GM12874 (cell line): ENCODE measurements at regions not wholly inside any gene's neighbourhood (a gene's known extent, or its start where the extent isn't known, plus 50 kb on each side); places are given as distances from the start of the nearest gene placed in this dataset.

Source experiments
- TF ChIP-seq, protein P1 (sequence below): IDR thresholded peaks from 2 replicates; pipeline ENCODE4 v1.5.1; 2011; ENCODE audit warnings: low read depth, mild to moderate bottlenecking, control low read depth, low read length, moderate library complexity; ENCODE audit not compliant: insufficient read depth

- TF ChIP-seq, protein P1, sequence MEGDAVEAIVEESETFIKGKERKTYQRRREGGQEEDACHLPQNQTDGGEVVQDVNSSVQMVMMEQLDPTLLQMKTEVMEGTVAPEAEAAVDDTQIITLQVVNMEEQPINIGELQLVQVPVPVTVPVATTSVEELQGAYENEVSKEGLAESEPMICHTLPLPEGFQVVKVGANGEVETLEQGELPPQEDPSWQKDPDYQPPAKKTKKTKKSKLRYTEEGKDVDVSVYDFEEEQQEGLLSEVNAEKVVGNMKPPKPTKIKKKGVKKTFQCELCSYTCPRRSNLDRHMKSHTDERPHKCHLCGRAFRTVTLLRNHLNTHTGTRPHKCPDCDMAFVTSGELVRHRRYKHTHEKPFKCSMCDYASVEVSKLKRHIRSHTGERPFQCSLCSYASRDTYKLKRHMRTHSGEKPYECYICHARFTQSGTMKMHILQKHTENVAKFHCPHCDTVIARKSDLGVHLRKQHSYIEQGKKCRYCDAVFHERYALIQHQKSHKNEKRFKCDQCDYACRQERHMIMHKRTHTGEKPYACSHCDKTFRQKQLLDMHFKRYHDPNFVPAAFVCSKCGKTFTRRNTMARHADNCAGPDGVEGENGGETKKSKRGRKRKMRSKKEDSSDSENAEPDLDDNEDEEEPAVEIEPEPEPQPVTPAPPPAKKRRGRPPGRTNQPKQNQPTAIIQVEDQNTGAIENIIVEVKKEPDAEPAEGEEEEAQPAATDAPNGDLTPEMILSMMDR = no peak
These were observed 116.0 kb downstream of the ETS2 start for GRCh38 chr21:38921511-38922251.

DNA sequence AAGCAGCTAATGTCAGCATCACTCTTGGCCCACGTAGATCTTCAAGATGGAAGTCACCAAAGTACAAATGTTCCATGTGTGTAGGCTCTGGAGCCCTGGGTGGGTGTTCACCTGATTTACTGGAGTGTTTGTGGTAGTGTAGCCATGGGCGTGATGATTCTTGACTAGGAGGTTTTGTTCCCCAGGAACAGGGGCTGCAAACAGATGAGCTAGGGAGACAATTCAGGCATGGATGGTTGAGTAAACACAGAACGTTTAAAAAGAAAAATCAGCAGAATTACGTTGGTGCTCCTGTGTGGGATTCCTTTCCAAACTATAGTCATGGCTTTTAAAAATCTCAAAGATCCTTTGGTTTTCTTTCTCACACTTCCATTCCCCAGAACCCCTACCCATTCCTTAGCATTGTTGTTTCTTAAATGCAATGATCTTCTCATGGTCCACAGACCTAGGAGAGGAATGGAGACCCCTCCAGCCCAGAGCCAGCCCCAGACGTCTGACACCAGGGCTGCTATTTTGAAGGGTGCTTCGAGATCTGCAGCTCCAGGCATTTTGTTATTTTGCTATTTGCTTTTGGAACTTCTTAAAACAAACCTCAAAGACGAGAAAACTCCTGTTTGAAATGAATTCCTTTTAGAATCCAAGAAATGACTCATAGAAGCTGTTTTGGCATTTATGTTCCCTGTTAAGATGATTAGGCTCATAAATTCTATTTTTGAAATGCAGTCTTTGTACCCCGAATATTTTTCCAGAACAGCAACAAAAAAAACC is 115.1 kb downstream of the ETS2 start:
- TF ChIP-seq, protein P1 = no peak

- TF ChIP-seq, protein P1 = no peak
These were observed 113.0 kb downstream of the ETS2 start for GRCh38 chr21:38918607-38919346.

DNA sequence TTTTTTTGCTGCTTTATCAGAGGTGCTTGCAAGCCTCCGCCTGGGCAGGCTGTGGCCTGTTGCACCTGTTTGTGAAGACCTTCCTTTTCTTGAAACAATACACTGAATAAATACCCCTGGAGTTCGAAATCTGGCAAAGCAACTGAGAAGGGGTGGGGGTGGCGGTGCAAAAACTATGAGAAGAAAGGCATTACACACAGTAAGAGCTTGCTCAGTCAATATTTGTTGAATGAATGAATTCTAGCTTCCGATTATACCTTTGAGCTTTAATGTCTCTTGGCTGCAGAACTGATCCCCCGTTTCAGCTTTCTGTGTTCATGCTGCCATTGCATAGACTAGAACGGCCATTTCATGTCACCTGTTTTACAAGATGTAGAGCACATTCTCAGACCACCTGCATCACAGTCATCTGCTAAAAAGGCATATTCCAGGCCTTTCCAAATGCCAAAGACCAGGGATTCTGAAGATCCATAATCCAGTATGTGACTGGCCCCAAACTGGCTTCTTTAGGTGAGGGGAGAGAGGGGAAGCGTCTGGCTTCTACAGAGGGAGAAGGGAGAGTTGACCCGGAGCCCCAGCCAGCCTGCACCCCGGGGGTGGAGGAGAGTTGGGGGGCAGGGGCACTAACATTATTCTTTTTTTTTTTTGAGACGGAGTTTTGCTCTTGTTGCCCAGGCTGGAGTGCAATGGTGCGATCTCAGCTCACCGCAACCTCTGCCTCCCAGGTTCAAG is 111.5 kb downstream of the ETS2 start:
- TF ChIP-seq, protein P1 = no peak

DNA sequence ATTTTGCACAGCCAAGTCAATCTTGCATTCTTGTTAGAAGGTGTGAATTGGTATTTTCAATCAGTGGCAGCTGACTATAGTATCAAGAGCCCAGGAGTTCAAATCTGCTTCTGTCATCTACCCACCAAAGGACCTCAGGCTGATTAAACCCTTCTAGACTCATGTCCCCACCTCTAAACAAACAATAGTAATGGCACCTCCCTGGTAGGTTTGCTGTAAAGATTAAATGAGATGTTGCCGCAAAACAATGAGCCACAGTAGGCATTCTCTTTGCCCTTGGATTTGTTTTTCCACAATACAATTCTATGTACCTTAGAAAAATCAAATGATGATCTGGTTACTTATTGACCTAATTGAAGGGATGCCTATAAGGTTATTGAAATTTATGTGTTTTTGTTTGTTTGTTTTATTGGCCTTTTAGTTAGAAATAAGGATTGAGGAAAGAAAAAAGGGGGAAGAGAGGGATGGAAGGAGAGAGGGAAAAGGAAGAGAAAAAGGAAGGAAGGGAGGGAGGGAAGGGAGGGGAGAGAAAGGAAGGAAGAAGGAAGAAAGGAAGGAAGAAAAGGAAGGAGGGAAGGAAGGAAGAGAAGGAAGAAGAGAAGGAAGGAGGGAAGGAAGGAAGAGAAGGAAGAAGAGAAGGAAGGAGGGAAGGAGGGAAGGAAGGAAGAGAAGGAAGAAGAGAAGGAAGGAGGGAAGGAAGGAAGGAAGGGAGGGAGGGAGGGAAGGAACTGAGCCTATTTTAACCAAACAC is 110.7 kb downstream of the ETS2 start:
- TF ChIP-seq, protein P1 = no peak

DNA sequence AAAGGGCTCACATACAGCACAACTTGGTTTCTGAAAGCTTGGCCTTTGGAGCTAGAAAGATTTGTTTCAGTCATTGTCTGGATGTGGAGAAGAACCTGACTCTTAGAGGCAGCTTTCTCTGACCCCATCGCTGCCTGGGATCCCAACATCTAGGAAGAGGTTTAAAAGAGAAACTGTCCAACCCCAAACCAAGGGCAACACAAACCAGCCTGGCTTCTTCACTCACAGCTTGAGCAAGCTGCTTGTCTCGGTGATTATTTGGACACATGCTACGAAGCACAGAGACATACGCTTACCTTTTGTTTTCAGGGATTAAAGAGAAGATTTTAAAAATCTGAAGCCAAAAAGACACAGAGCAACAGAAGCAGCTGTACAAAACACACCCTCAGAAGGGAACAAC is 109.8 kb downstream of the ETS2 start:
- TF ChIP-seq, protein P1 = no peak
